ENCODE measurements at regions not wholly inside any gene's neighbourhood (a gene's known extent, or its start where the extent isn't known, plus 50 kb on each side); places are given as distances from the start of the nearest gene placed in this dataset.

DNA sequence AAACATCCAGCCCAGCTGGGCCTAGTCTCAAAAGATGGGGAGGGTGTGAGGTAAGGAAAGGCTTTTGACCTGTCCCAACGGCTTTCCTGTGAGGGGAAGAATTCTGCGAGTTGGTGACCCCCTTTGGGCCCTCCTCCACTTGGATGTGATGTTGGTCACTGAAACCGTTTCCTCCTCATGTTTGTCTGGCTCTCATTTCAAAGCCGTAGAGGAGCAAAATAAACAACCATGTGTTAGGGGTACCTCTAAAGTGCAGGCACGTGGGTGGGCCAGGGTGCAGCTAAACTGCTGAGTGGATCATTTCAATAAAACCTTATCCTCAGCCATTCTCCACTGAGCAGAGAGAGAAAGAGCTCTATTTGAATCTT is 84.3 kb upstream of the MELK start:
- peaks cover 16% of the 10 kb centered on the region for H3K4me1 ChIP-seq (ENCODE audit: control insufficient read depth, insufficient read depth, low read length)
- H3K4me3 ChIP-seq (ENCODE audit: insufficient read depth, low read depth, low read length) = peak overlapping the region; percentile 38
- H3K27me3 ChIP-seq (ENCODE audit: control insufficient read depth, insufficient read depth, low read length, poor library complexity, severe bottlenecking) = no peaks in the 10 kb centered on the region
- peak overlapping the region; percentile 87 for H3K27ac ChIP-seq (ENCODE audit: insufficient read depth, low read depth, low read length, poor library complexity, severe bottlenecking)
- 33% methylated on average over 5 of the region's 5 CpGs for WGBS, 2 experiments
- no peaks in the 10 kb centered on the region for H3K36me3 ChIP-seq (ENCODE audit: control insufficient read depth, insufficient read depth, low read length)
- no peaks in the 10 kb centered on the region for H3K9me3 ChIP-seq (ENCODE audit: control insufficient read depth, low read length)

DNA sequence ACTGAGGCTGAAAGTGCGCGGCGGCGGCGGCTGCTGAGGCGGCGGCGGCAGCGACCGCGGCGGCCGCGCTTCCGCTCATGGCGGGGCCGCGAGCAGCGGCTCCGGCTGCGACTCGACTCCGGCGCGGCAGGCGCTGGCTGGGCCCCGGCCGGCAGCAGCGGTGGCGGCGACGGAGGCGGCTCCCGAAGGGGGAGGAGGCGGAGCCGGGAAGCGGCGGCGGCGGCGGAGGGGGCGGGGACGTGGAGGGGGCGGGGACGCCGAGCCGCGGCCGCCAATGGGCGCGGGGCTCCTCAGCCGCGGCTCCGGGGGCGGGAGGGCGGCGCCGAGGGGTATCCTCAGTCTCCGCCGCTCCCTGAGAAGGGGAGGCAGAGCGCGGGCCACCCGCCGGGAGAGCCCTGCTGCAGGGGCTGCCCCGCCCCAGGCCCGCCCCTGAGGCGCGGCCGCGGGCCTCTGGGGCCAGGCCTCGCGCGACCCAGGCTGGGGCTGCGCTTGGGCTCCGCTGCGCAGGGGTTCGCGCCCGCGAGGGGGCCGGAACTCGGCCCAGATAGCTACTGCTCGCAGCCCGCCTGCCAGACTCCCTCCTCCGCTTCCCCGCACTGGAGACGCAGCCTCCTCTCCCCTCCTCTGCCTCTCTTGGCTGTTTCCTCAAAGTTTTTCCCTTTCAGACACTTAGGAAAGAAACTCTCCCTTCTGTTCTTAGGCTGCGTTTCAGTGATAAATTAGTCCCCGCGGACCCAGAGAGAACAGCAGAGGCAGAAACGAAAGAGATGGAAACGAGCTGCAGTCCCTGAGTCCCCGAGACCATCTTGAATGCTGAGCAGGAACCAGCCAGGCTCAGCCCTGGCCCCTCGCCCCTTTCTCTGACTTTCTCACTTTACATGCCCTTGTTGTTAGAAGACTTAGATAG is 85.0 kb upstream of the MELK start:
- Histone ChIP-seq H3K27me3 (ENCODE audit: control insufficient read depth, insufficient read depth, low read length, poor library complexity, severe bottlenecking) (no peaks in the 10 kb centered on the region), H3K36me3 (ENCODE audit: control insufficient read depth, insufficient read depth, low read length) (no peaks in the 10 kb centered on the region), H3K27ac (ENCODE audit: insufficient read depth, low read depth, low read length, poor library complexity, severe bottlenecking) (peak overlapping the region; percentile 87), H3K4me1 (ENCODE audit: control insufficient read depth, insufficient read depth, low read length) (peaks cover 16% of the 10 kb centered on the region), H3K4me3 (ENCODE audit: insufficient read depth, low read depth, low read length) (peak overlapping the region; percentile 84), H3K9me3 (ENCODE audit: control insufficient read depth, low read length) (no peaks in the 10 kb centered on the region)
- WGBS, 2 experiments = 1% methylated on average over 94 of the region's 94 CpGs

DNA sequence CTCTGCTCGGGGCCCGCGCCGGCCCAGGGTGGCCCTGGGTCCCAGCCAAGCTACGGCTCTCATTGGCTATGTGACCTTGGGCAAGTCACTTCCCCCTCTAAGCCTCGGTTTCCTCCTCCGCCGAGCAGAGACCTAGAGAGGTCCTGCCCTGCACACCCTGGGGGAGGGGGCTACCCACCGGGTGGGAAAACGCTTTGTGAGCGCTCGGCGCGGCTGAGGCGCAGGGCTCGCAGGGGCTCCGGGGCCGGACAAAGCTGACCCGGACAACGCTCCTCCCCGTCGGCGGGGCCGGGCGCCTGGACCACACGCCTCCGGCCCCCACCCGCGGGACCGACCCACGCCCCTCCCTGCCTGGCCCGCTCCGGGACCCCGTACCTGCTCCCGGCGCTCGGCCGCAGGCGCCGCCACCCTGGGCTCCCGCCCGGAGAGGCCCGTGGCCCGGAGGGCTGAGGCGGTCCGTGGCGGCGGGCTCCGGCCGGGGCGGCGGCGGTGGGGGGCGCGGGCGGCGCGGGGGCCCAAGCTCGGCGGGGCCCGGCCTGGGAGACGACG is 85.7 kb upstream of the MELK start:
- Histone ChIP-seq H3K36me3 (ENCODE audit: control insufficient read depth, insufficient read depth, low read length) (no peaks in the 10 kb centered on the region), H3K4me3 (ENCODE audit: insufficient read depth, low read depth, low read length) (peak overlapping the region; percentile 84), H3K4me1 (ENCODE audit: control insufficient read depth, insufficient read depth, low read length) (peaks cover 16% of the 10 kb centered on the region), H3K9me3 (ENCODE audit: control insufficient read depth, low read length) (no peaks in the 10 kb centered on the region), H3K27ac (ENCODE audit: insufficient read depth, low read depth, low read length, poor library complexity, severe bottlenecking) (peak overlapping the region; percentile 75), H3K27me3 (ENCODE audit: control insufficient read depth, insufficient read depth, low read length, poor library complexity, severe bottlenecking) (no peaks in the 10 kb centered on the region)
- 0% methylated on average over 63 of the region's 63 CpGs for WGBS, 2 experiments

DNA sequence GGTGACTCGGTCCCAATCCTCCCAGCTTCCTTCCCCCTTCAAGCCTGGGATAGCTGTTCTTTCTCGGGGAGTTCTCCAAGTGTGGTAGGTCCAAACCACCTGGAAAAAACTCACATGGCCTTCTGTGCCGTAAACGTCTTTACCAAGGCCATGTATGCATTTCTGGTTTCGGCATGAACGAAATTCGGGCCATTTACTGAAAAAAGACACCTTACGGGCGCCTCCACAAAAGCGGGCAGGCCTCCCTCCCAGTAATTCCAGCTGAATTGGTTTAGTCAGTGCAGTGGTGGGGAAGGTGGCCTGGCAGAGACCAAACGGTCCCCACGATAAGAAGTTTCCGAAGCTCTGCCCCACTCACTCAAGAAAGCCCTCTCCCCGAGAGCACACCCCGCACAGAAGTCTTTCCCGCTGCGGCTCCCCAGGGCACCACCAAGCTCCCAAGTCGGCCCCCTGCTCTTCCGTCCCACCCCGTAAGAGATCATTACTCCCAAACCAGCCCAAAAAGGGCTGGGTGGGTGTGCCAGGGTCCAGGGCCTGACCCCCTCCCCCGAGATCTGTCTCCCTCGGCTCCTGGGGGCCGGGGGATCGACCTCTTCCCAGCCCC is 86.3 kb upstream of the MELK start:
- peak overlapping the region; percentile 84 for H3K4me3 ChIP-seq (ENCODE audit: insufficient read depth, low read depth, low read length)
- H3K27ac ChIP-seq (ENCODE audit: insufficient read depth, low read depth, low read length, poor library complexity, severe bottlenecking) = peak overlapping the region; percentile 75
- no peaks in the 10 kb centered on the region for H3K36me3 ChIP-seq (ENCODE audit: control insufficient read depth, insufficient read depth, low read length)
- H3K4me1 ChIP-seq (ENCODE audit: control insufficient read depth, insufficient read depth, low read length) = peaks cover 16% of the 10 kb centered on the region
- WGBS, 2 experiments = 0% methylated on average over 24 of the region's 24 CpGs
- H3K9me3 ChIP-seq (ENCODE audit: control insufficient read depth, low read length) = no peaks in the 10 kb centered on the region
- H3K27me3 ChIP-seq (ENCODE audit: control insufficient read depth, insufficient read depth, low read length, poor library complexity, severe bottlenecking) = no peaks in the 10 kb centered on the region

DNA sequence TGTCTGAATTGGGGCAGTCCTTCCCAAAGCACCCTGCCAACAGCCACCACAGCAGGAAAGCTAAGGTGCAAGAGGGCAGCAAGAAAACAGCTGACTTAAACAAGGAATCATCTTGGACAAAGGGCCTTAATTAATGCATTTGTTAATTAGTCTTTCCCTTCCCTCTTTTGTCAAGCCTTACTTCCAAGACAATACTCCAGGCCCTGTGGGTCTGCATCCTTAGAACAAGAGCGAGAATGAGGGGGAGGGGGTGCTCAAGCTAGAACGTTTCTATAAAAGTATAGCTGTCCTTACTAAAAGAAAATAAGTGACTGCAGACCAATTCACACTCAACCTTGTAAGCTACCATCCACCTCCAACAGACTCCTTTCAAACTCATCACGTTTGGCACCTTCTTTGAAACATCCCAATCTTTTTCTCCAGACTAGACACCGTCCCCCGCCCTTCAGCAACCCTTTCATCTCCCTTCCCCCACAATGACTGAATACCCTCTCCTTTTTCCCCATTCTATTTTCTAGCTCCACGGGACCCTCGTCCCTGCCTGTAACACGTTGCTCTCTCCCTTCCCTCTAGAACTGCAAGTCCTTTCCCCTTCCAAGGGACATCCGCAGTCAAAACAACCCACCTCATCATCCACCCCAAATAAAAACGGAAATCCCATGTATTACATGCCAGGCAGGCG is 85.7 kb upstream of the RNF38 start:
- 0% methylated on average over 9 to 11 of the region's 11 CpGs for WGBS, 2 experiments
- Histone ChIP-seq H3K27me3 (ENCODE audit: control insufficient read depth, insufficient read depth, low read length, poor library complexity, severe bottlenecking) (no peaks in the 10 kb centered on the region), H3K36me3 (ENCODE audit: control insufficient read depth, insufficient read depth, low read length) (no peaks in the 10 kb centered on the region), H3K4me3 (ENCODE audit: insufficient read depth, low read depth, low read length) (peak overlapping the region; percentile 84), H3K9me3 (ENCODE audit: control insufficient read depth, low read length) (no peaks in the 10 kb centered on the region), H3K4me1 (ENCODE audit: control insufficient read depth, insufficient read depth, low read length) (peaks cover 16% of the 10 kb centered on the region), H3K27ac (ENCODE audit: insufficient read depth, low read depth, low read length, poor library complexity, severe bottlenecking) (peak overlapping the region; percentile 75)

DNA sequence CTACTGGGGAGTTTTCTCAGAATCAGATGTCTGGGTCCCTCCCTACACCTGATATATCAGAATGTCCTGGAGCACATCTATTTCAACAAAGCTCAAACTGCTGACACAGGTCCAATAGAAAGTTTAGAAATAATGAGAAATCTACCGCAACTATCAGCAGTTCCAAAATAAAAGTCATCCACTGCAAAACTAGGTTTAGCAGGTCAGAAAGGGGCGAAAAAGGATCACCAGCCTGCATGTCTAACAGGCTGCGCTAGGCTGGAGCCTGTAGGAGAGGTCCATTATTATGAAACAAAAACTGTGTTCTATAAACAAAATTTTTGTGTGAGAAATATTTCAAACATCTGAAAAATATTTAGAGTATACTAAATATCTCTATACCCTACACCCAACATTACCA is 84.1 kb upstream of the RNF38 start:
- no peak overlapping the region for H3K4me3 ChIP-seq (ENCODE audit: insufficient read depth, low read depth, low read length)
- no peaks in the 10 kb centered on the region for H3K36me3 ChIP-seq (ENCODE audit: control insufficient read depth, insufficient read depth, low read length)
- H3K27ac ChIP-seq (ENCODE audit: insufficient read depth, low read depth, low read length, poor library complexity, severe bottlenecking) = no peak overlapping the region
- no peaks in the 10 kb centered on the region for H3K9me3 ChIP-seq (ENCODE audit: control insufficient read depth, low read length)
- WGBS, 2 experiments = 98 to 100% methylated on average over 1 to 3 of the region's 3 CpGs
- peaks cover 15% of the 10 kb centered on the region for H3K4me1 ChIP-seq (ENCODE audit: control insufficient read depth, insufficient read depth, low read length)
- H3K27me3 ChIP-seq (ENCODE audit: control insufficient read depth, insufficient read depth, low read length, poor library complexity, severe bottlenecking) = no peaks in the 10 kb centered on the region

DNA sequence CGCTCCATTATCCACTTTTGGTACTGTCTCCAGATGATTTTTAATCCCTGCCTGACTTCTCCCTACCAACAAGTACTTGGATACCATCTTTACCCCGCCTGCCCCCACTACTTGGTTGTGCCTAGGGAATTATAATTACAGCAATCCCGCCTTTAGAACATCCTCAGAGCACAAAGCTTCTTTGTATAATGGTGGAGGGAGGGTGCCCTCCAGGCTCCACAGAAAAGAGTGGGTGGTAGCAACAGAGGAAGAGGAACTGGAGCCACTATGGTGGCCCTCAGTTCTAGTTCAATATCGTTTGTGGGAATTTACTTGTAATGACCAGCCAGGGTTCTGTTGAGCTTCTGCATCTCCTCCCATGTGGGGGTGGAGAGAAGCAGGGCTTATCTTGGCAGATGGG is 79.0 kb upstream of the RNF38 start:
- Histone ChIP-seq H3K27ac (ENCODE audit: insufficient read depth, low read depth, low read length, poor library complexity, severe bottlenecking) (no peak overlapping the region), H3K36me3 (ENCODE audit: control insufficient read depth, insufficient read depth, low read length) (no peaks in the 10 kb centered on the region), H3K27me3 (ENCODE audit: control insufficient read depth, insufficient read depth, low read length, poor library complexity, severe bottlenecking) (no peaks in the 10 kb centered on the region), H3K4me3 (ENCODE audit: insufficient read depth, low read depth, low read length) (no peak overlapping the region), H3K9me3 (ENCODE audit: control insufficient read depth, low read length) (no peaks in the 10 kb centered on the region), H3K4me1 (ENCODE audit: control insufficient read depth, insufficient read depth, low read length) (peaks cover 3% of the 10 kb centered on the region)
- 85 to 88% methylated on average over 2 to 4 of the region's 4 CpGs for WGBS, 2 experiments

DNA sequence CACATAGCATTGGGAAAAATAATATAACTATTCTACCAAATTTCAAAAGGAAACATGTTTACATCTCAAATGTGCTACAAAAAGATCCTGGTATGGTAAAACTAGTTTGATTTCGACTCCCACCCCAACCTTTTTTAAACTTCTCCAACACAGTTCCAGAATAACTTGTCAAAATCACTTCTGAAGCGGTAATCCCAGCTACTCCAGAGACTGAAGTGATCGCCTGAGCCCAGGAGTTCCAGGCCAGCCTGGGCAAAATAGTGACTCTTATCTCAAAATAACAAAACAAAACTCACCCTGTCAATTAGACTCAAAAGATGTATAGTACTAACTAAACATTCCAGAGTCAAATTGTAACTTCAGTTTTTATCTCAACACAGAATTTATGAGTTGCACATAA is 71.3 kb upstream of the RNF38 start:
- WGBS, 2 experiments = 94 to 95% methylated on average over 3 of the region's 3 CpGs
- H3K36me3 ChIP-seq (ENCODE audit: control insufficient read depth, insufficient read depth, low read length) = no peaks in the 10 kb centered on the region
- H3K4me3 ChIP-seq (ENCODE audit: insufficient read depth, low read depth, low read length) = no peak overlapping the region
- no peaks in the 10 kb centered on the region for H3K9me3 ChIP-seq (ENCODE audit: control insufficient read depth, low read length)
- no peak overlapping the region for H3K27ac ChIP-seq (ENCODE audit: insufficient read depth, low read depth, low read length, poor library complexity, severe bottlenecking)
- H3K4me1 ChIP-seq (ENCODE audit: control insufficient read depth, insufficient read depth, low read length) = no peaks in the 10 kb centered on the region
- no peaks in the 10 kb centered on the region for H3K27me3 ChIP-seq (ENCODE audit: control insufficient read depth, insufficient read depth, low read length, poor library complexity, severe bottlenecking)

DNA sequence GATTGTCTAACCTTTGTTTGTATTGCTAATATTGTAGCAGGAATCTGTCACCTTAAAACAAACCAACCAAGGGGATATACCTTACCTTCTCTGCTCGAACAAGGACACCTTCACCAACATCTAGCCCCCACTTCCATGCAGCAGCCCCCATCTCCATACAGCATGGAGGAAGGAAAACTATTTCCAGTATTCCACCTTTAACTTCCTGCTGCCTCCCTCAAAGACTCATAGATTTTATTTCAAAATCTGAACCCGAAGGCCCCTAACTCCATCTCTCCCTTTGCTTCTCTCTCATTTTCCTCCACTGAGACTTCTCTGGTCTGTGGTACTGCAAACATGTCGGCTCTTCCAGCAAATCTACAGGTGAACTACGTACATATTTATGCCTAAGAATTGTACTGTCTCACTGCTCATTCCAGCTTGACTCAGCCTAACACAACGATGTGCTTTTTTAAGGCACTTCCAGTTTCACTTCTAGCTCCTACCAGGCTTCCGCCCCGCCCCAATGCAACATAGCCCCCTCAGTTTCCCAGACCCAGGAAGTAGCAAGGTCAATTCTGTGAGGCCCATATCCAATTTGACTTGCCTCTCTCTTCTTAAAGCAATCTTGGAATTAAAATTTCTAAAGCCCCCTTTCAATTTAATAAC is 70.7 kb upstream of the RNF38 start:
- no peaks in the 10 kb centered on the region for H3K27me3 ChIP-seq (ENCODE audit: control insufficient read depth, insufficient read depth, low read length, poor library complexity, severe bottlenecking)
- 91 to 92% methylated on average over 7 of the region's 7 CpGs for WGBS, 2 experiments
- H3K36me3 ChIP-seq (ENCODE audit: control insufficient read depth, insufficient read depth, low read length) = no peaks in the 10 kb centered on the region
- no peaks in the 10 kb centered on the region for H3K4me1 ChIP-seq (ENCODE audit: control insufficient read depth, insufficient read depth, low read length)
- no peaks in the 10 kb centered on the region for H3K9me3 ChIP-seq (ENCODE audit: control insufficient read depth, low read length)
- no peak overlapping the region for H3K4me3 ChIP-seq (ENCODE audit: insufficient read depth, low read depth, low read length)
- no peak overlapping the region for H3K27ac ChIP-seq (ENCODE audit: insufficient read depth, low read depth, low read length, poor library complexity, severe bottlenecking)
